MG63 (cell line): ENCODE measurements at regions not wholly inside any gene's neighbourhood (a gene's known extent, or its start where the extent isn't known, plus 50 kb on each side); places are given as distances from the start of the nearest gene placed in this dataset.
"Not testable (repeated sequence)": the region's sequence is repeated elsewhere in the genome, so short reads cannot be mapped to it uniquely, and the experiment has no call there.

ENCODE experiments used
- DNase-seq: peaks from one replicate; pipeline ENCODE4 v3.0.0-alpha.2; 2020
- H3K27me3 ChIP-seq: fragments of 250-450 bp; sonication (Bioruptor Pico); 2 replicates; pipeline ENCODE4 v1.5.1; 2020; ENCODE audit warnings: mild to moderate bottlenecking, moderate library complexity
- H3K36me3 ChIP-seq: fragments of 250-450 bp; sonication (Bioruptor Pico); 2 replicates; pipeline ENCODE4 v1.5.1; 2020; ENCODE audit warnings: mild to moderate bottlenecking, moderate library complexity
- H3K4me3 ChIP-seq: fragments of 250-450 bp; sonication (Bioruptor Pico); 2 replicates; pipeline ENCODE4 v1.5.1; 2020; ENCODE audit warnings: mild to moderate bottlenecking, moderate library complexity
- H3K9me3 ChIP-seq: fragments of 250-450 bp; sonication (Bioruptor Pico); 2 replicates; pipeline ENCODE4 v1.5.1; 2020; ENCODE audit warnings: mild to moderate bottlenecking, moderate library complexity

GRCh38 chr21:27043377-27043776 lies 76.5 kb upstream of the ADAMTS5 start:
- H3K9me3 ChIP-seq, result no peaks in the 10 kb centered on the region
- no peak overlapping the region for H3K4me3 ChIP-seq
- H3K27me3 ChIP-seq, result no peaks in the 10 kb centered on the region
- H3K36me3 ChIP-seq, result no peaks in the 10 kb centered on the region
- DNase-seq, result no peak

DNA sequence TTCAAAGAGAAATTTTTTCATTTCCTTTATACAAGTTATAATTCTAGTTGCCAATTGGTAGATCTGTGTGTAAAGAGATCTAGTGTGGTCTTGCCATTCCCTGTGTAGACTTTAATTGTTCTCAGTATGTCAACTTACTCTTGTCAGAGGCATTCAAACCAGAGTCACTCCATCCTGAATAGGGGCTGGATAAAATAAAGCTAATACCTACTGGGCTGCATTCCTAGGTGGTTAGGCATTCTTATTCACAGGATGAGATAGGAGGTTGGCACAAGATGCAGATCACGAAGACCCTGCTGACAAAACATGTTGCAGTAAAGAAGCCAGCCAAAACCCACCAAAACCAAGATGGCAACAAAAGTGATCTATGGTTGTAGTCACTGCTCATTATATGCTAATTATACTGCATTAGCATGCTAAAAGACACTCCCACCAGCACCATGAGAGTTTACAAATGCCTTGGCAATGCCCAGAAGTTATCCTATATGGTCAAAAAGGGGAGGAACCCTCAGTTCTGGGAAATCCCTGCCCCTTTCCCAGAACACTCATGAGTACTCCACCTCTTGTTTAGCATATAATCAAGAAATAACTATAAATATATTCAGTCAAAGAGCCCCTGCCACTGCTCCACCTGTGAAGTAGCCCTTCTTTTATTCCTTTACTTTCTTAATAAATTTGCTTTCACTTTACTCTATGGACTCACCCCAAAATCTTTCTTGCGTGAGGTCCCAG lies 74.0 kb upstream of the ADAMTS5 start:
- H3K9me3 ChIP-seq, result no peaks in the 10 kb centered on the region
- no peaks in the 10 kb centered on the region for H3K27me3 ChIP-seq
- DNase-seq, result no peak
- no peaks in the 10 kb centered on the region for H3K36me3 ChIP-seq
- no peak overlapping the region for H3K4me3 ChIP-seq

DNA sequence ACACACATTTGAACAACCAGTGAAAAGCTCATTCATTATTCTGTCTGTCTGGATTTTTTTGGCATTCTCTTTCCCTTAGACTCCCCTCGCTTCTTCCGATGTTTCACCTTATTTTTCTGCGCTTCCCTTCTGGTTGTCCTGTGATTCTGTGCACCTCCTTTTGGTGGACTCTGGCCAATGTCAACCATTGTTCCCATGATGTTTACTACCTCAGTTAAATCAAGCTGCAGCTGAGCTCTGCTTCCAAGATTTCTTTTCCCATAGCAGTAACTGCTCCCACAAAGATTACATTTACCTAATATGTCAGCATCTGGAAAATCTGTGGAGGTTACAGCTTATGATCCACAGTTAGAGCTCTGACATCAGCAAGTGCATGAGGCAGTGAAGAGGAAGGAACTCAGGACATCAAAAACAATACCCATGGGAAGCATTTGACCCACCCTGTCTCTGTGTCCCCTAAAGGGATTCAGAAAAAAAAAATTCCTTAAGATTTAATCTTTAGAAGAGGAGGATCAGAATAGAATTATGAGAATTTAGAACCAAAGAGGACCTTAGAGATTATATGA lies 69.9 kb upstream of the ADAMTS5 start:
- Histone ChIP-seq H3K9me3 (no peaks in the 10 kb centered on the region), H3K36me3 (no peaks in the 10 kb centered on the region), H3K27me3 (no peaks in the 10 kb centered on the region), H3K4me3 (no peak overlapping the region)
- no peak for DNase-seq

- Histone ChIP-seq H3K36me3 (no peaks in the 10 kb centered on the region), H3K4me3 (no peak overlapping the region), H3K9me3 (no peaks in the 10 kb centered on the region), H3K27me3 (no peaks in the 10 kb centered on the region)
- no peak for DNase-seq
Measured at GRCh38 chr21:27035791-27036190, 68.9 kb upstream of the ADAMTS5 start.

DNA sequence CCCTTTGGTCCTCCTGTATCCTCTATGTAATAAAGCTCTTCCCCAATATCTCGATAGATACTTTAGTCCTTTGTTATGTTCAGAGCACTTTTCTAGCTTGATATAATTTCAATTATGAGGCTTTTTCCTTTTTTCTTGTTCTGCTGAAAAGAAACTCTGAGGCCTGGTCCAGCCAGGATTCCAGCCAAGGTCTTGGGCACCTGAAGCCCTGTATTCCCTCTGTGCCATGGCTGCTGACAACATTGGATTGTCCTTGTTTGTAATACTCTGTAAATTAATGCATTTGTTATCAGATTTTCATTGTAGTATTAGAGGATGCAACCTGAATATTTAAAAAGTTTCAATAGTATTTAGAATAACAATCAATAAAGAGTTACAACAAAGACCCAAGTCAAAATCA lies 67.9 kb upstream of the ADAMTS5 start:
- DNase-seq, result no peak
- Histone ChIP-seq H3K27me3 (no peaks in the 10 kb centered on the region), H3K9me3 (no peaks in the 10 kb centered on the region), H3K4me3 (no peak overlapping the region), H3K36me3 (no peaks in the 10 kb centered on the region)

- no peak for DNase-seq
- H3K4me3 ChIP-seq, result no peak overlapping the region
- H3K27me3 ChIP-seq, result no peaks in the 10 kb centered on the region
- no peaks in the 10 kb centered on the region for H3K36me3 ChIP-seq
- no peaks in the 10 kb centered on the region for H3K9me3 ChIP-seq
Measured at GRCh38 chr21:27033471-27033870, 66.6 kb upstream of the ADAMTS5 start.

GRCh38 chr21:27026501-27026900 lies 59.6 kb upstream of the ADAMTS5 start:
- H3K4me3 ChIP-seq, result no peak overlapping the region
- no peak for DNase-seq
- no peaks in the 10 kb centered on the region for H3K36me3 ChIP-seq
- H3K27me3 ChIP-seq, result no peaks in the 10 kb centered on the region
- no peaks in the 10 kb centered on the region for H3K9me3 ChIP-seq

DNA sequence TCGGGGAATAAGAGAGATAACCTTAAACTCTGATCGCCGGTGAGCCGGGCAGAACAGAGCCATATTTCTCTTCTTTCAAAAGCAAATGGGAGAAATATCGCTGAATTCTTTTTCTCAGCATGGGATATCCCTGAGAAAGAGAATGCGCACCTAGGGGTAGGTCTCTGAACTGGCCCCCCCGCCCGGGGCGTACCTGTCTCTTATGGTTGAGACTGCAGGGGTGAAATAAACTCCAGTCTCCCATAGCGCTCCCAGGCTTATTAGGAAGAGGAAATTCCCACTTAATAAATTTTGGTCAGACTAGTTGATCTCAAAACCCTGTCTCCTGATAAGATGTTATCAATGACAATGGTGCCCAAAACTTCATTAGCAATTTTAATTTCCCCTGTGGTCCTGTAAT lies 58.8 kb upstream of the ADAMTS5 start:
- H3K4me3 ChIP-seq, H3K27me3 ChIP-seq, H3K9me3 ChIP-seq, DNase-seq, H3K36me3 ChIP-seq: not testable (repeated sequence)

DNA sequence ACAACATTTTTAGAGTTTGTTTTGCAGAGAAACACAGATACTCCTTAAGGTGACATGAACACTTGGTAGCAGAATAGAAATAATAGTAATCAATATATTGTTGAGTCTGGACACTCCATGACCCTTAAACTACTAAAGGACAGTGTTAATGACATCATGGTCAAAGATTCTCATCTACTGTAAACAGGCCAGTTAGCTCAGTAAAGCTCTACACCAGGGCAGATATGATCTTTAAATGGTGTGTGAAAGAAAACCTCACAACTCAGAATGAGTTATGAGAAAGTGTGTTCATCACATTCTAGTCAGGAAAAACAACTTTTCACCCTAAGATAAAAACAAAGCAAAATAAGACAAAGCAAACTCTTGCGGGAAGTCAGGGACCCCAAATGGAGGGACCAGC lies 58.1 kb upstream of the ADAMTS5 start:
- Histone ChIP-seq H3K27me3 (no peaks in the 10 kb centered on the region), H3K9me3 (no peaks in the 10 kb centered on the region), H3K36me3 (no peaks in the 10 kb centered on the region), H3K4me3 (no peak overlapping the region)
- no peak for DNase-seq

GRCh38 chr21:27024301-27024700 lies 57.4 kb upstream of the ADAMTS5 start:
- no peak for DNase-seq
- H3K9me3 ChIP-seq, result no peaks in the 10 kb centered on the region
- H3K36me3 ChIP-seq, result no peaks in the 10 kb centered on the region
- no peak overlapping the region for H3K4me3 ChIP-seq
- H3K27me3 ChIP-seq, result no peaks in the 10 kb centered on the region

DNA sequence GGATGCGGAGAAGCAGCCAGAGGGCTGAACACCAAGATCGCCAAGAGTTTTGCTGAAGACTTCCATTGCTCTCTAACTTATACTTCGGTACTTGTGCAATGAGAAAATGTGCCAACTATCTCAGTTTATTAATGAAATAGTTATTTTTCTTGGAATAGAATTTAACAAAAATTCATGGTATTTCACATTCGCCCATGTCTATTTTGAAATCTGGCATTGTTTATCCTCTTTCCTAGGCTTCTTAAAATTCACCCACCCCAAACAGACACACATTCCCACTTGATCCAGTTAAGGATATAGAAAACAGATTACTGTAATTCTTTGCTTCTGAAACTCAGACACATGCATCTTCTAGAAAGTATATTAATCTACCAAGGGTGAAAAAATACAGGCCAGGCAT lies 56.3 kb upstream of the ADAMTS5 start:
- Histone ChIP-seq H3K27me3 (no peaks in the 10 kb centered on the region), H3K9me3 (no peaks in the 10 kb centered on the region; the same call in 1 of the 2 replicates), H3K36me3 (no peaks in the 10 kb centered on the region), H3K4me3 (no peak overlapping the region)
- DNase-seq, result no peak

GRCh38 chr21:27021801-27022200 lies 54.9 kb upstream of the ADAMTS5 start:
- DNase-seq, result no peak
- no peaks in the 10 kb centered on the region for H3K36me3 ChIP-seq
- no peaks in the 10 kb centered on the region; the same call in 1 of the 2 replicates for H3K9me3 ChIP-seq
- H3K27me3 ChIP-seq, result no peaks in the 10 kb centered on the region
- H3K4me3 ChIP-seq, result no peak overlapping the region

- DNase-seq, result no peak
- Histone ChIP-seq H3K9me3 (no peaks in the 10 kb centered on the region; the same call in 1 of the 2 replicates), H3K36me3 (no peaks in the 10 kb centered on the region), H3K4me3 (no peak overlapping the region), H3K27me3 (no peaks in the 10 kb centered on the region)
Measured at GRCh38 chr21:27021046-27021445, 54.2 kb upstream of the ADAMTS5 start.

- DNase-seq, result no peak
- no peaks in the 10 kb centered on the region for H3K36me3 ChIP-seq
- no peak overlapping the region for H3K4me3 ChIP-seq
- H3K27me3 ChIP-seq, result no peaks in the 10 kb centered on the region
- H3K9me3 ChIP-seq, result no peaks in the 10 kb centered on the region; the same call in 1 of the 2 replicates
Measured at GRCh38 chr21:27017246-27017645, 50.4 kb upstream of the ADAMTS5 start.
